Heart left ventricle (tissue), 16 donors: ENCODE measurements at regions not wholly inside any gene's neighbourhood (a gene's known extent, or its start where the extent isn't known, plus 50 kb on each side); places are given as distances from the start of the nearest gene placed in this dataset.

Experiments used
- ATAC-seq, 4 donors: fragments of 200-7000 bp; cut with Tn5 transposase; one replicate each; pipeline ENCODE4 v1.9.1; 2020 to 2022; ENCODE audit warnings: moderate library complexity in 4 of 4, mild to moderate bottlenecking in 3 of 4, moderate number of reproducible peaks in 1 of 4
- DNase-seq, 5 donors: peaks; one replicate each; pipeline ENCODE4 v3.0.0-alpha.2; 2020
- H3K27ac ChIP-seq, 12 donors: fragments of 200-600 bp; sonication (generic) in 4 of 12; one replicate each; pipeline versions ENCODE4 v1.5.0 to v1.8.0; 2016 to 2022; ENCODE audit warnings: mild to moderate bottlenecking in 2 of 12
- H3K27me3 ChIP-seq, 9 donors: fragments of 200-600 bp; sonication (generic) in 2 of 9; one replicate each; pipeline versions ENCODE4 v1.5.1 to v1.8.0; 2016 to 2022; ENCODE audit warnings: mild to moderate bottlenecking in 3 of 9
- H3K36me3 ChIP-seq, 9 donors: fragments of 200-600 bp; sonication (generic) in 2 of 9; one replicate each; pipeline versions ENCODE4 v1.5.0 to v1.8.0; 2018 to 2022; ENCODE audit warnings: mild to moderate bottlenecking in 2 of 9
- H3K4me1 ChIP-seq, 12 donors: fragments of 200-600 bp; sonication (generic) in 4 of 12; one replicate each; pipeline versions ENCODE4 v1.5.0 to v1.8.0; 2016 to 2022; ENCODE audit warnings: mild to moderate bottlenecking in 3 of 12
- H3K4me3 ChIP-seq, 12 donors: fragments of 200-600 bp; sonication (generic) in 4 of 12; one replicate each; pipeline versions ENCODE4 v1.5.0 to v1.8.0; 2017 to 2022; ENCODE audit warnings: mild to moderate bottlenecking in 9 of 12, moderate library complexity in 4 of 12
- H3K9me3 ChIP-seq, 12 donors: fragments of 200-600 bp; sonication (generic) in 4 of 12; one replicate each; pipeline versions ENCODE4 v1.5.0 to v1.8.0; 2016 to 2022; ENCODE audit warnings: mild to moderate bottlenecking in 1 of 12
- POLR2A ChIP-seq, 2 donors: fragments of 450-650 bp; IDR thresholded peaks; one replicate each; pipeline ENCODE4 v1.6.1; 2017; ENCODE audit warnings: antibody characterized with exemption in 2 of 2, mild to moderate bottlenecking in 2 of 2, moderate library complexity in 2 of 2
- WGBS, 4 donors: extraction: QIAGEN DNeasy Blood & Tissue Kit in 2 of 4; methylation state at CpG; one replicate each; pipeline versions ENCODE4 v1.1.5 to v1.1.7; 2013 to 2018; 5-methylcytosine and 5-hydroxymethylcytosine counted together
- intact Hi-C, 10 donors: fragments of 100-400 bp; cut with DNase I; formaldehyde crosslinking; loops; one replicate each; pipeline versions ENCODE4 v1.11.1 to v1.14.2; 2022
- TF ChIP-seq, protein P1 (sequence below), 12 donors: fragments of 200-600 bp; sonication (generic) in 4 of 12; IDR thresholded peaks; one replicate each; pipeline versions ENCODE4 v1.5.0 to v1.8.0; 2018 to 2022; ENCODE audit warnings: antibody characterized with exemption in 12 of 12, mild to moderate bottlenecking in 5 of 12
- donor health status: ischemic (EF 13 %, LVEDD 7.1; RV severe dilation, severe dysfunction).
- donor health status: healthy with polysubstance abuse.
- donor health status: DM: no; HTN: yes; CAD: no.
- donor health status: DM: no; HTN: no; CAD: no.
- donor health status: ischemic (EF 25% LVEDD 6.9; RV normal size, moderate dysfunction).
- donor health status: ischemic (EF 25% LVEDD 5.7; RV mildly dilated, moderate dysfunction).
- donor health status: healthy.
- donor health status: DM: yes; HTN: yes; CAD: no.
- donor health status: ischemic (EF 35%, LVEDD 5.7; RV mildly dilated, moderate dysfunction).
- donor health status: nonischemic (EF 11% LVEDD 7.7; RV severe dilation, severe dysfunction).
- donor health status: DM: yes; HTN: yes; CAD: no.
- donor health status: PGD.
- donor health status: ischemic (EF 29% LVEDD 5.4; RV normal size, mild dysfunction).
- donor health status: nonischemic (EF 23%, LVEDD 6.1; RV moderate dilation, normal function).

- intact Hi-C loops, result no loop called here
- H3K36me3 ChIP-seq, result no peaks in the 10 kb centered on the region
- no peak overlapping the region for H3K4me3 ChIP-seq
- no peak overlapping the region for H3K27ac ChIP-seq
- peaks cover 0 to 6% (median 0%) of the 10 kb centered on the region in 12 donors for H3K9me3 ChIP-seq
- TF ChIP-seq, protein P1, sequence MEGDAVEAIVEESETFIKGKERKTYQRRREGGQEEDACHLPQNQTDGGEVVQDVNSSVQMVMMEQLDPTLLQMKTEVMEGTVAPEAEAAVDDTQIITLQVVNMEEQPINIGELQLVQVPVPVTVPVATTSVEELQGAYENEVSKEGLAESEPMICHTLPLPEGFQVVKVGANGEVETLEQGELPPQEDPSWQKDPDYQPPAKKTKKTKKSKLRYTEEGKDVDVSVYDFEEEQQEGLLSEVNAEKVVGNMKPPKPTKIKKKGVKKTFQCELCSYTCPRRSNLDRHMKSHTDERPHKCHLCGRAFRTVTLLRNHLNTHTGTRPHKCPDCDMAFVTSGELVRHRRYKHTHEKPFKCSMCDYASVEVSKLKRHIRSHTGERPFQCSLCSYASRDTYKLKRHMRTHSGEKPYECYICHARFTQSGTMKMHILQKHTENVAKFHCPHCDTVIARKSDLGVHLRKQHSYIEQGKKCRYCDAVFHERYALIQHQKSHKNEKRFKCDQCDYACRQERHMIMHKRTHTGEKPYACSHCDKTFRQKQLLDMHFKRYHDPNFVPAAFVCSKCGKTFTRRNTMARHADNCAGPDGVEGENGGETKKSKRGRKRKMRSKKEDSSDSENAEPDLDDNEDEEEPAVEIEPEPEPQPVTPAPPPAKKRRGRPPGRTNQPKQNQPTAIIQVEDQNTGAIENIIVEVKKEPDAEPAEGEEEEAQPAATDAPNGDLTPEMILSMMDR (IDR thresholded peaks at IDR 0.05), result no peak
- TF ChIP-seq POLR2A (IDR thresholded peaks at IDR 0.05), result no peak
- 71 to 74% (median 72%) methylated on average over 23 of the region's 23 CpGs for WGBS, 4 donors
- no peaks in the 10 kb centered on the region for H3K4me1 ChIP-seq
- DNase-seq, result no peak
- ATAC-seq, result no peak
- H3K27me3 ChIP-seq, result no peaks in the 10 kb centered on the region
Measured at GRCh38 chrX:1914606-1915365, 299.9 kb downstream of the ASMT start.

GRCh38 chrX:1918780-1919179 is 303.9 kb downstream of the ASMT start:
- no peak overlapping the region for H3K4me3 ChIP-seq
- no peak for TF ChIP-seq POLR2A (IDR thresholded peaks at IDR 0.05)
- TF ChIP-seq, protein P1 (IDR thresholded peaks at IDR 0.05), result no peak
- 96 to 97% (median 97%) methylated on average over 8 of the region's 8 CpGs for WGBS, 4 donors
- H3K27me3 ChIP-seq, result no peaks in the 10 kb centered on the region
- H3K4me1 ChIP-seq, result no peaks in the 10 kb centered on the region
- H3K36me3 ChIP-seq, result no peaks in the 10 kb centered on the region
- H3K27ac ChIP-seq, result no peak overlapping the region
- peaks cover 0 to 6% (median 0%) of the 10 kb centered on the region in 12 donors for H3K9me3 ChIP-seq
- no peak for DNase-seq
- ATAC-seq, result no peak
- intact Hi-C loops, result no loop called here

- 3 to 5% (median 3%) methylated on average over 20 of the region's 20 CpGs for WGBS, 4 donors
- H3K36me3 ChIP-seq, result no peaks in the 10 kb centered on the region
- no peaks in the 10 kb centered on the region for H3K27me3 ChIP-seq
- DNase-seq (no peak), ATAC-seq (no peak)
- no peak for TF ChIP-seq POLR2A (IDR thresholded peaks at IDR 0.05)
- TF ChIP-seq, protein P1 (IDR thresholded peaks at IDR 0.05), result no peak
- H3K9me3 ChIP-seq, result no peaks in the 10 kb centered on the region
- no peak overlapping the region for H3K27ac ChIP-seq
- intact Hi-C loops, result no loop called here
- peaks cover 0 to 4% (median 0%) of the 10 kb centered on the region in 12 donors for H3K4me1 ChIP-seq
- peak overlapping the region in 2 of 12 donors; percentile 16 to 21 for H3K4me3 ChIP-seq
Measured at GRCh38 chrX:1925053-1925481, 310.2 kb downstream of the ASMT start.

DNA sequence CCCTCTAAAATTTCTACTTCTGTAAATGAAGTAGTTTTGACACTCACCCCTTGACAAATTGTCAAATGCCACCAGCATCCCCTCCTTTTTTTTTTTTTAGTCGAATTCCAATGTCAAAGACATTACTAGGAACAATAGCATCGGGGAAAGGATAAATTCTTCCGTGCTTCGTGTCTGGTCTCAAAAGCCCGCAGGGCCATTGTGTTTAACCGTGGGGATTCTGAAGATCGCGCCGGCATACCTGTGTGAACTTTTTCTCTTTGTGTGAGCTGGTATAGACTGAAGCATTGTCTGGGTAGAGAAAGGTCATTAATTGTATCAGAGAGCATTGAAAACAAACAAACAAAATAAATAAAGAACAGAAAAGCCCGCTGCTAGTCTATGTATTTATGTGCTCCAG is 313.9 kb downstream of the ASMT start:
- WGBS, 4 donors, result 86 to 90% (median 89%) methylated on average over 10 of the region's 10 CpGs
- no peak for TF ChIP-seq POLR2A (IDR thresholded peaks at IDR 0.05)
- TF ChIP-seq, protein P1 (IDR thresholded peaks at IDR 0.05), result no peak
- Histone ChIP-seq H3K4me1 (peaks cover 0 to 11% (median 0%) of the 10 kb centered on the region in 12 donors), H3K36me3 (no peaks in the 10 kb centered on the region), H3K9me3 (no peaks in the 10 kb centered on the region), H3K27me3 (no peaks in the 10 kb centered on the region), H3K27ac (no peak overlapping the region), H3K4me3 (no peak overlapping the region)
- ATAC-seq (no peak), DNase-seq (no peak)
- intact Hi-C loops, result no loop called here
